Smooth muscle cell (in vitro differentiated cells): ENCODE measurements at regions not wholly inside any gene's neighbourhood (a gene's known extent, or its start where the extent isn't known, plus 50 kb on each side); places are given as distances from the start of the nearest gene placed in this dataset.

Source experiments
- DNase-seq: peaks from one replicate; lab custom pipeline; 2025; ENCODE audit not compliant: unreplicated experiment; lab: John Stamatoyannopoulos, UW
- H2AFZ ChIP-seq: fragments of 200-600 bp; sonication (generic); 2 replicates; pipeline ENCODE4 v1.6.0; 2016; ENCODE audit warnings: antibody characterized with exemption, low read depth, mild to moderate bottlenecking
- H3F3A ChIP-seq: fragments of 200-600 bp; sonication (generic); 2 replicates; pipeline ENCODE4 v1.6.0; 2017; ENCODE audit warnings: antibody characterized with exemption, low read depth
- H3K27ac ChIP-seq: fragments of 200-600 bp; sonication (generic); 2 replicates; pipeline ENCODE4 v1.5.1; 2016; ENCODE audit warnings: low read depth, mild to moderate bottlenecking
- H3K27me3 ChIP-seq: fragments of 200-600 bp; sonication (generic); 2 replicates; pipeline ENCODE4 v1.6.1; 2016; ENCODE audit warnings: low read depth, mild to moderate bottlenecking
- H3K36me3 ChIP-seq: fragments of 200-600 bp; sonication (generic); 2 replicates; pipeline ENCODE4 v1.5.1; 2016; ENCODE audit warnings: low read depth
- H3K4me1 ChIP-seq: fragments of 200-600 bp; sonication (generic); 2 replicates; pipeline ENCODE4 v1.5.1; 2016; ENCODE audit warnings: low read depth
- H3K4me2 ChIP-seq: fragments of 200-600 bp; sonication (generic); 2 replicates; pipeline ENCODE4 v1.6.0; 2016; ENCODE audit warnings: mild to moderate bottlenecking
- H3K4me3 ChIP-seq: fragments of 200-600 bp; sonication (generic); 2 replicates; pipeline ENCODE4 v1.5.1; 2016; ENCODE audit warnings: mild to moderate bottlenecking
- H3K79me2 ChIP-seq: fragments of 200-600 bp; sonication (generic); 2 replicates; pipeline ENCODE4 v1.6.0; 2016; ENCODE audit warnings: low read depth, mild to moderate bottlenecking
- H3K9ac ChIP-seq: fragments of 200-600 bp; sonication (generic); 2 replicates; pipeline ENCODE4 v1.6.0; 2016; ENCODE audit warnings: low read depth
- H3K9me3 ChIP-seq: fragments of 200-600 bp; sonication (generic); replicated peaks from 2 replicates; pipeline ENCODE4 v1.5.1; 2016; ENCODE audit warnings: low read depth
- H4K20me1 ChIP-seq: fragments of 200-600 bp; sonication (generic); 2 replicates; pipeline ENCODE4 v1.6.0; 2016; ENCODE audit warnings: low read depth
- CTCF ChIP-seq: fragments of 200-600 bp; sonication (generic); IDR thresholded peaks from 2 replicates; pipeline ENCODE4 v1.5.1; 2017; ENCODE audit warnings: borderline replicate concordance, mild to moderate bottlenecking, antibody characterized with exemption; ENCODE audit not compliant: insufficient read depth, poor library complexity, severe bottlenecking
- WGBS: methylation state at CpG from one replicate; pipeline ENCODE4 v1.1.7; 2016; ENCODE audit warnings: low lambda C conversion rate; 5-methylcytosine and 5-hydroxymethylcytosine counted together

DNA sequence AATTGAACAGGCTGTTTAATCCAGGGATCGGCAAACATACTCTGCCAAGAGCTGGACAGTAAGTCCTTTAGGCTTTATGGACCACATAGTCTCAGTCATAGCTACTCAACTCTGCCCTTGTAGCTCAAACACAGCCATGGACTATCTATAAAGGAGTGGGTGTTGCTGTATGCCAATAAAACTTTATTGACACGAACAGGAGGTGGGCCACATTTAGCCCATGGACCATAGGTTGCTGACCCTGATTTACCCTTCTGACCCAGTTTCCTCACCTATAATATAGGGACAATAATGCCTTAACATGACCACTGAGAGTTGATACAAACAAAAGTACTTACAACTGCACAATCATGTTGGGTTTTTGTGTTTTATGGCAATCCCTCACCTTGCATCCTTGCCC lies 257.0 kb upstream of the SDK2 start:
- Histone ChIP-seq H3K4me3 (peak overlapping the region; percentile 51), H3K9ac (no peak overlapping the region), H3K27me3 (peaks cover 79% of the 10 kb centered on the region), H3K4me1 (peaks cover 19% of the 10 kb centered on the region), H3K9me3 (no peaks in the 10 kb centered on the region), H3K4me2 (peak overlapping the region; percentile 88), H3K36me3 (no peaks in the 10 kb centered on the region), H3K79me2 (no peaks in the 10 kb centered on the region), H4K20me1 (no peaks in the 10 kb centered on the region), H3K27ac (no peak overlapping the region), H2AFZ (no peak overlapping the region), H3F3A (no peaks in the 10 kb centered on the region)
- 72% methylated on average over 2 of the region's 2 CpGs for WGBS
- no peak for TF ChIP-seq CTCF
- no peak for DNase-seq

GRCh38 chr17:73901661-73902415 lies 257.6 kb upstream of the SDK2 start:
- no peaks in the 10 kb centered on the region for H3K79me2 ChIP-seq
- H3K9ac ChIP-seq, result no peak overlapping the region
- H3K36me3 ChIP-seq, result no peaks in the 10 kb centered on the region
- no peaks in the 10 kb centered on the region for H4K20me1 ChIP-seq
- peak overlapping the region; percentile 75 for H2AFZ ChIP-seq
- peaks cover 79% of the 10 kb centered on the region for H3K27me3 ChIP-seq
- H3K9me3 ChIP-seq, result no peaks in the 10 kb centered on the region
- H3F3A ChIP-seq, result no peaks in the 10 kb centered on the region
- 3% methylated on average over 49 of the region's 49 CpGs for WGBS
- H3K27ac ChIP-seq, result no peak overlapping the region
- H3K4me1 ChIP-seq, result peaks cover 19% of the 10 kb centered on the region
- no peak for DNase-seq
- no peak for TF ChIP-seq CTCF
- peak overlapping the region; percentile 51 for H3K4me3 ChIP-seq
- peak overlapping the region; percentile 88 for H3K4me2 ChIP-seq

DNA sequence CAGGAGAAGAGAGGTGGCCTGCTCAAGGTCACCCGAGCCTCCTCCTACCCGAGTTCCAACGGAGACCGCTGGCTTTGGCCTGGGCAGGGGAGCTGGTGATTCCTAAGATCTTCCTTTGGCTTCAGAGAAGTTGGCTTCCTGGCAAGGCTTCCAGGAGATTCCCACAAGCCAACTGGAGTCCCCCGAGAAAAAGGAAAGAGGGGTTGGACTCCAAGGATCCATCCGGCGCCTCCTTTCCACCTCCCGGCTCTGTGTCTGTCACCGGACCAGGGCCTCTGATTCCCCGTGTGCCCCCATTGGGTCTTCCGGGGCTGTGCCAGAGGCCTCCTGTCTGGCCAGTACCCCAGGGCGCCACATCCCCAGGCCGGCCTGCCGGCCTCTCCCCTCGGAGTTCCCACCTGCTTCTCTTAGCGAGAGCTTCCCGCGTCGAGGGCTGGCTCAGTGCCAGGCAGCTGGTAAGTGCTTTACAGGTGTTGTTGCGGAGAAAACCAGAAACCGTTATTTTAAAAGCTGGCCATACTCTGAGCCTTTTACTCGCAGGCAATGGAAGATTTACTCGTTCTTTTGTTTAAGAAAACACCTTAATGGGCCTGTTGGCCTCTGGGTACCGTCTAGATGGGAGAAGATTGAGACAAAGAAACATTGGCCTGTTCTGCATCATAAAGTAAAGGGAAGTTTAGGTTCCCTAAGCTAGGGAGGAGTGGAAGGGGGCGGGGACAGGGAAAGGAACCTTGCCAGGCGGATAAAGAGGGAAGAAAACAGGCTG lies 258.4 kb upstream of the SDK2 start:
- peaks cover 79% of the 10 kb centered on the region for H3K27me3 ChIP-seq
- no peak for DNase-seq
- H3F3A ChIP-seq, result no peaks in the 10 kb centered on the region
- peaks cover 19% of the 10 kb centered on the region for H3K4me1 ChIP-seq
- no peak for TF ChIP-seq CTCF
- H4K20me1 ChIP-seq, result no peaks in the 10 kb centered on the region
- no peak overlapping the region for H3K27ac ChIP-seq
- H3K9ac ChIP-seq, result no peak overlapping the region
- WGBS, result 21% methylated on average over 26 of the region's 26 CpGs
- no peaks in the 10 kb centered on the region for H3K79me2 ChIP-seq
- no peaks in the 10 kb centered on the region for H3K36me3 ChIP-seq
- peak overlapping the region; percentile 88 for H3K4me2 ChIP-seq
- H3K9me3 ChIP-seq, result no peaks in the 10 kb centered on the region
- peak overlapping the region; percentile 51 for H3K4me3 ChIP-seq
- peak overlapping the region; percentile 75 for H2AFZ ChIP-seq
